ENCODE measurements at regions not wholly inside any gene's neighbourhood (a gene's known extent, or its start where the extent isn't known, plus 50 kb on each side); places are given as distances from the start of the nearest gene placed in this dataset.

GRCh38 chr3:83514130-83514914, 1444.5 kb upstream of the CADM2 start:
- DNase-seq: no peak

DNA sequence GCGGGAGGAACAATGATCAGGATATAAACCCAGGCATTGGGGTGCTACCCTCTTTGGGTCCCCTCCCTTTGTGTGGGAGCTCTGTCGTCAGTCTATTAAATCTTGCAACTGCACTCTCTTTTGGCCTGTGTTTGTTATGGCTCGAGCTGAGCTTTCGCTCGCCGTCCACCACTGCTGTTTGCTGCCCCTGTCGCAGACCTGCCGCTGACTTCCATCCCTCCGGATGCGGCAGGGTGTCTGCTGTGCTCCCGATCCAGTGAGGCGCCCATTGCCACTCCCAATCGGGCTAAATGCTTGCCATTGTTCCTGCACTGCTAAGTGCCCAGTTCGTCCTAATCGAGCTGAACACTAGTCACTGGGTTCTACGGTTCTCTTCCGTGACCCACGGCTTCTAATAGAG, 1443.7 kb upstream of the CADM2 start:
- DNase-seq: no peak

DNA sequence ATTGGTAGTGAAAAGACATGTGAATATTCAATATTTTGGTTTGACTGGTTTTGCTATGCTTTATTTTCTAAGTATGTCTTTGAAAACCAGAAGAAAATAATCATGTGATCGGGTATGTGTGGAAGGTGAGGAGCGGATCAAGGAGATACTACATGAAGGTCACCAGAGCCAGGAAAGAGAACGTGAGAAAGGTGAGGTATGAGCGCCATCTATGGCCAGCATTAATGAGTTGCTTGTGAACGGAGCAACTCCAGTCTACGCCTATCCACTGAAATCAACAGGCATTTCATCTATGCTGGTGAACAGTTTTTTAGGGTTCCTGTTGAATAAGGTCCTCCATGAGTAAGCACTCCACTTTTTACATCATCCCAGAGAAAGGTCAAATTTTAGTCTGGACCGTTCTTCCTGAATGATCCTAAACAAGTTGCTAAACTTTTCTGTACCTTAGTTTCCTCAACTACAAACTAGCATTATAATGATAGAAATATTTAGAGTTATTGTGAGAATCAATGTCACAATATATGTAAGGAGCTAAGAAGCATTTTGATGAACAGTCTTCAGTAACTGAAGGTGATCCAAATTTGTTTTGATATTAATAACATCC, 1435.2 kb upstream of the CADM2 start:
- peak; percentile 29 for DNase-seq

- DNase-seq: no peak
These were observed 1433.9 kb upstream of the CADM2 start for GRCh38 chr3:83524901-83525300.

DNA sequence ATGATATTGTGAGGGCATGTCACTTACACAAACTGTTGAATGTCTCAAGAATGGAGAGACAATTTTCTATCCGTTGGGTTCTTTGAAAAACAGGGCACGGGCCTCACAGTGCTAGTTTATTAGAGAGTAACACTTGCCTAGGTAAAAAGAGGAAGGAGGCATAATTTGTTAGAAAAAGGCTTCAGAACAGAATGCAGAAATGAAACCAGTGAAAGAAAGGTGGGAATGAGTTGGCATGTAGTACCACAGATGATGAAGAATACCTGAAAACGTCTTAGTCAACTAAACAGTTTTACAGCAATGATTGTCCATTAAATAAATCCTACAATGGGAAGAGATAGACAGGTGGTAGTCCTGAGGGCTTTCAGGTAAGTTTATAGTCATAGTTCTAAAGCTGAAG, 1399.7 kb upstream of the CADM2 start:
- DNase-seq: no peak

- no peak for DNase-seq
These were observed 1390.9 kb upstream of the CADM2 start for GRCh38 chr3:83567935-83568334.

DNA sequence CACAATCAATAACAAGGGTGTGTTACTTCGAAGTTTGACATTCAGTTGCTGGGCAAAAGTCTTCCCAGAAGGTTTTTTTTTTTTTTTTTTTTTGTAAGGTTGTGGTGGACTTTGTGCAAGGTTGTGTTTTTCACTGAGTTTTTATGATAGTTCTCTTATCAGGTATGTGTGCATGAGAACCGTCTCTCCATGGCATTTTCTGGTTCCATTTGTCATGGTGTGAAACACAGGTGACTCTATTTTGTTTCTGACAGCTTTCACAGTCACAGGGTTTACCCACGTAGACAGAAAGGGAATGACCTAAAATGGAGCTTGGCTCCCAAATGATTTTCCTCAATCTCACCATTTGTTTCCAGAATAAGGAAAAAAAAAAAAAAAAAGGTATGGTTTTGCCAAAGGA, 1377.2 kb upstream of the CADM2 start:
- no peak for DNase-seq

- no peak for DNase-seq
These were observed 1357.1 kb upstream of the CADM2 start for GRCh38 chr3:83601704-83602103.

DNA sequence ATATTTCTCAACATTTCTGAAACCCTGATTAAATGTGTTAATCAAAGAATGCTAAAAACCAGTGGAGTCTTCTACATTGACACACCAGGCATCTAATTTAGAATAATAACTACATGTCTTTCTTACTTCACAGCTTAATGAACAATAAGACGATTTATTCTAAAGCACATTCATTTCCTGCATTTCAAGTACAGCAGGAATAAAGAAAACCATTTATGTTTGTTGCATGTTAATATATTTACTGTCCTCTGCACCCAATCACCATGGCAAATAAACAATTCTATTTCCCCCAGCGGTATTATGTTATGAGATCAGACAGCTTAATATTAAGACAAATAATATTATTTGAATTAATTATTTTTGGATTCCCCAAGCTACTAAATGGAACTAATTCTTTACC, 1336.3 kb upstream of the CADM2 start:
- no peak for DNase-seq

GRCh38 chr3:83625261-83625660, 1333.5 kb upstream of the CADM2 start:
- DNase-seq: no peak

DNA sequence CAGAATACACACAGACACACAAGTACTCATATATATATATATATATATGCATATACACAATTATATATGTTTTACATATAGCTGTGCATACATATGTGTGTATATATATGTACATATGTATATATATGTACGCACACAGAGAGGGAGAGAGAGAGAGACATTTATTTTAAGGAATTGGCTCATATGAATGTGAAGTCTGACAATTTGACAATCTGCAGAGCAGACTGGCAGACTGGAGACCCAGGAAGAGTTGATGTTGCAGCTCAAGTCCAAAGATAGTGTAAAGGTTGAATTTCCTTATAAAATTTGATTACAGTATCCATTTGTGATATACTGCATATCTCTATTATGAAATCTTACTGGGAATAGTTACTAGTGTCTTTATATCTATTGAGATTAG, 1330.3 kb upstream of the CADM2 start:
- no peak for DNase-seq

GRCh38 chr3:83632526-83632925, 1326.3 kb upstream of the CADM2 start:
- DNase-seq: no peak

DNA sequence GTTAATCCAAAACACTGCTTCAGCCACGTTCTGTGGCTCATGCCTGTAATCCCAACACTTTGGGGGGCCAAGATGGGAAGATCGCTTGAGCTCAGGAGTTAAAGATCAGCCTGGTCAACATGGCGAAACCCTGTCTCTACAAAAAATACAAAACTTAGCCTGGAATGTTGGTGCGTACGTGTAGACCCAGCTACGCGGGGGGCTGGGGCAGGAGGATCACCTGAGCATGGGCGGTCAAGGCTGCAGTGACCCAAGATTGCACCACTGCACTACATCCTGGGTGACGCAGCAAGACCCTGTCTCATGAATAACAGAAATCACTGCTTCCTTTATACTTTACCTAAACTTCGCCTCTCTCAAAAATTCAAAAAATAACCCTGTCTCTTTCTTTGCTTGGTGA, 1325.0 kb upstream of the CADM2 start:
- DNase-seq: no peak

GRCh38 chr3:83649692-83650091, 1309.1 kb upstream of the CADM2 start:
- no peak for DNase-seq

DNA sequence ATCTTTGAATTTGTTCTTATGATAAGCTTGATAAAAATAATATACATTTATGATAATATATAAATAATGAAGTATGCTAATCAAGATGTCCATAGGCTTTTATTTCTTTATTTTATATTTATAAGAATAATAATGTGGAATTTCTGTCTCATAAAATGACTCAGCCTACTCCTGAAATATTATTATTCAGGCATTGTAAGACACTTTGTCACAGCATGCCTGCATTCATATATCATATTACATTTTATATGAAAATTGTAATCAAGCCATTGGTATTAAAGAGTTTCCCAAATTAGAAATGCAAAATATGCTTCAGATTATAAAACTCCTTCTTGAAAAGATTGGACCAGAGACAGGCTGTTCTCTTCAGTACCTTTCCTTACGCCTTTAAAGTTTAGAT, 1303.7 kb upstream of the CADM2 start:
- no peak for DNase-seq

DNA sequence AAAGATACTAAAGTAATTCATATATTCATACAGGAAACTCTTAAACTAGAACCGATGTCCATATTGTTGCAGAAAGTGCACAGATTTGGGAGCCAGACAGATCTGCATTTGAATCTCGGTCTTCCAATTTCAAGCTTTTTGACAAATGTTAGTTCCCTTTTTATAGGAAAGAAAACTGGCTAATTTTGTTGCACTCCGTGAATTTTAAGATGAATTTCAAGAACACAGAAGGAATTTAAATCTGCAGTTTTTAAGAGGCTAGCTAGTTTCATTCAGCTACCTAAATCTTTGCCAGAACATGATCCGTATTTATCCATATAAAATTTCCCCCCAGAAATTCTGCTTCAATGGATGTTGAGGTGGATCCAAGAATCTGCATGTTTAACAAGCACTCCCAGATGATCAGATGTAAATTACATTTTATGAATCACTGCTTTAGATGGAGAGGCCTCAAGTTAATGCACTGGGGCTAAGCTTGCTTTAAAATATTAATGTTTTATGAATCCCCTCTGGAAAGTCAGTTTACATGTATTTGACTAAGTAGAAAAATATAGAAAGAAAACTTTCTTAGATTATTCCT, 1296.3 kb upstream of the CADM2 start:
- no peak for DNase-seq

DNA sequence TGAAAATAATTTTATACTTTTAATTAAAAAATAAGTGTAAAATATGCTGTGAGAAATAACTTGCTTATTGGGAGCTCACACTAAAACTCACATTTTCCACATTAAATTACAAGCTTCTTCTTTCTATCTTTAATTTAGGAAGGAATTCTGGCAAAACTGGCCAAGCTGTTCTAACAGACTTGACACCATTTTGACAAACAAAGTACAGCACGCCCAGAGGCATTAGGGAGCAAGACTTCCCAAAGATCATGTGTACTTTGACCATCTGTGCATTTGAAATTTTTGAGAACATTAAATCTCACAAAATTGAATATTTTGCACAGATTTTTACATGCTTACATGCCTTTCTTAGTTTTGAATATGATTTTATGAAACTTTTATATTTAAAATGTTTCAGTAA, 1288.4 kb upstream of the CADM2 start:
- DNase-seq: no peak

DNA sequence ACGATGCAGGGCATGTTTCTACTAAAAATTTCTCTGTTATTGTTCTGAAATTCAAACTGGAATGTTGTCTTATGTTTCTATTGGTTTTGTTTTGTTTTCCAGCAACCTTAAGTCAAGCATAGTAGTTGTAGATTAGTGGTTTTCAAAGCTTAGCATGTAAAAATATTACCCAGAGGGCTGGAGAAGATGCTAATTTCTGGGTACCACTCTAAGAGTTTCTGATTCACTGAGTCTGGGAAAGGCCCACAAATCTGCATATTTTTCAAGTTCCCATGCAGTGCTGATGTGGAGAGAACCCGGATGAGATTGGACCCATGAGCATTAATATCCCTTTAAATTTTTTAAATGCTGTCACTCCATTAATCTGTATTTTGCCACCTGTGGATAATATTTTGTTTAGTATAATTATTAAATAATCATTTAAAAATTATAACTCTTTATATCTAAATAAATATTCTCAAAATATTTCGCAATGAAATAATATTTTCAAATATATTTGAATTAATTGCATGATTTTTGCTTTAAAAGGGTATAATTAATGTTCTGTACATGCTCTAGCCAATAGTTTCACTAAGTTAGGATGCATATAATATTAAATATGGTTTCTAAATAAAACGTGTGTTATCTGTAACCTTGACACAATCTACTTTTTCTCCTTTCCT, 1274.7 kb upstream of the CADM2 start:
- no peak for DNase-seq

DNA sequence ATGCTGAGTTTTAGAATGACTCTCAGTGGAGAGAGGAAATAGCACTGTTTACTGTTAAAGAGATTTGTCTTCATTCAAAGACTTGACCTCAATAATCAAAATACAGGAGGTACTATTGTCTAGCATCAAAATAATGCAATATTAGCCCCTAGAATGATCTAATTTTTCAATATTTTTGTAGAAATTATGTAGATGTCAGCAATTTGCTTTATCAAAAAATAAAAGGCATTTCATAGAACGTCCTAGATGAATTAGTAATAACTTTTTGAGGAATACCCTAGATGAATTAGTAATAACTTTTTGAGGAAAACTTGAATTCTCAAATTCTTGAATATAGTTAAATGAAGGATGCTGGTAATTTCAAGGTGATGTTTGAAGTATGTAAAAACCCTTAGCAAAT, 1252.1 kb upstream of the CADM2 start:
- DNase-seq: no peak

- DNase-seq: no peak
These were observed 1243.5 kb upstream of the CADM2 start for GRCh38 chr3:83715307-83715706.

DNA sequence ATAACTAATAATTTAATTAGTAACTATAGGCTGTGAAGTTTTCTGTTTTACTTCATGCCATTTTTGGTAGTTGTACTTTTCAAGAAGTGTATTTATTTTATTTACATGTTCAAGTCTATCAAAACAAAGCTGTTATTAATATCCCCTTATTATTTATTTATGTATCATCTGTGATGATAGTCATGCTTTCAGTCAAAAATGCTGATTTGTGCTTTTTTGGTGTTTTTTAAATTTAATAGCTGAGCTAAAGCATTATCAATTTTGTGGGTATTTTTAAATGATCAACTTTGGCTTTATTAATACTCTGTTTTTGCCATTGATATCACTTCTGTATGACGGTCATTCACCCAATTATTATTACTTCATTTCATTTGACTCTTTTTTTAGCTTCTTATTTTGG, 1229.2 kb upstream of the CADM2 start:
- no peak for DNase-seq

DNA sequence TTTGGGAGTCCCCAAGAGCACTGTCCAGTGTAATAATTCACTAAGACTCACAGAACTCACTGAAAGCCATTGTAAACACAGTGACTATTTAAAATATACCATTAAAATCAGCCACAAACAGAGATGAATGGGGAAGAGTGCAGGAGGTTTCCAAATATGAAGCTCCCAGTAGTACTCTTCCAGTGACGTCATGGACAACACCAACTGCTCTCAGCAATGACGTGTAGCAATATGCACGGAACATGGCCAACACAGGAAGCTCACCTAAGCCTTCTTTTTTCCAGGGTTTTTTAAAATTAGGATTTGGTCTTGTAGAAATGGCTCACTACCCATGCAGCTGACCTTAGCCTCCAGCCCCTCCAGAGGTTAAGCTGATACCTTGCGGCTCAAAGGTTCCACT, 1224.1 kb upstream of the CADM2 start:
- DNase-seq: no peak

DNA sequence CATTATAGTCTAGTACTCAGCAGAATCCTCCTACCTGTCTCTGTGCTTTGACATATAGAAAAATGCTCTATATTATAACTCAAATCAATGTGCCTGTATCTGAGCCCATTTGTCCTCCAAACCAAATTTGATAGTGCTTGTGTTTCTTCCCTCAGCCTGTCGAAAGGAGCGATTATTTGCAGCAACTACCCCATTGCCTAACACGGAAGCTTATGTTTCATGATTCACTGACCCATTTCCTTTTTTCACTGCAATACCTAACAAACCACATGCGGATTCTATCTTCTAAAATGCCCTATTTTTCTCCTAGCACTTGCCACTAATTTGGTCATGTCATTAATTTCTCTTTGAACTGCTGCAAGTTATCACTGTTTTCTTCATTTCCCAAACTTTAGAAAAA, 1220.6 kb upstream of the CADM2 start:
- no peak for DNase-seq

DNA sequence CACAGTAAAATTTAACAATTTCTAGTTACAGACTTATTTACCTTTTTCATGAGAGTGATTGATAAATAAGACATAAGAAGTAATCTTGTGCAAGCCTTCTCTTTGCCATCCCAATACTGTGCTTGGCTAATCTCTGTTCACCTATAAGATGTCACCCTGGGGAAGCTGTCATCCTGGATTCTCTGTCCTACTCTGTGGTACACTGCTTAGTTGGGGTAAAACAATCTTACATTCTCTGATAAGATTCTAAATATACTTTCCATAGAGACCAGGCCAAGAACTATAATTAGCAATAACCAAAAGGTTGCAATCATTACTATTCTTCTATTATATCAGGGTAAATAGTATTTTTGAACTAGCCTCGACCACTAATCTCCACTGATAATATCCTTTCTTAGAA, 1218.3 kb upstream of the CADM2 start:
- no peak for DNase-seq
